Activated naive CD8-positive, alpha-beta T cell treated with anti-CD3 and anti-CD28 coated beads for 36 hours (primary cell): ENCODE measurements at regions not wholly inside any gene's neighbourhood (a gene's known extent, or its start where the extent isn't known, plus 50 kb on each side); places are given as distances from the start of the nearest gene placed in this dataset.
"Not testable (repeated sequence)": the region's sequence is repeated elsewhere in the genome, so short reads cannot be mapped to it uniquely, and the experiment has no call there.

ENCODE experiments used
- DNase-seq: peaks from one replicate; pipeline ENCODE4 v3.0.0; 2021
- H3K27ac Mint-ChIP-seq: one replicate; pipeline ENCODE4 v1.8.0; 2022; ENCODE audit warnings: mild to moderate bottlenecking, moderate library complexity, mixed read lengths
- H3K27me3 Mint-ChIP-seq: one replicate; pipeline ENCODE4 v1.8.0; 2022; ENCODE audit warnings: mild to moderate bottlenecking, mixed read lengths
- H3K36me3 Mint-ChIP-seq: one replicate; pipeline ENCODE4 v1.8.0; 2021; ENCODE audit warnings: mild to moderate bottlenecking, mixed read lengths
- H3K4me1 Mint-ChIP-seq: one replicate; pipeline ENCODE4 v1.8.0; 2021; ENCODE audit warnings: mixed read lengths
- H3K4me3 Mint-ChIP-seq: one replicate; pipeline ENCODE4 v1.8.0; 2022; ENCODE audit warnings: mild to moderate bottlenecking, moderate library complexity, mixed read lengths
- H3K9me3 Mint-ChIP-seq: one replicate; pipeline ENCODE4 v1.8.0; 2022; ENCODE audit warnings: mixed read lengths

GRCh38 chr21:35571910-35572309 lies 488.4 kb downstream of the SETD4 start:
- DNase-seq: no peak
- Mint-ChIP-seq H3K9me3 (no peaks in the 10 kb centered on the region), H3K4me1 (no peaks in the 10 kb centered on the region), H3K27me3 (no peaks in the 10 kb centered on the region), H3K27ac (no peak overlapping the region), H3K36me3 (no peaks in the 10 kb centered on the region), H3K4me3 (no peak overlapping the region)

- no peaks in the 10 kb centered on the region for H3K36me3 Mint-ChIP-seq
- H3K9me3 Mint-ChIP-seq: no peaks in the 10 kb centered on the region
- H3K4me3 Mint-ChIP-seq: no peak overlapping the region
- no peak for DNase-seq
- H3K4me1 Mint-ChIP-seq: no peaks in the 10 kb centered on the region
- H3K27ac Mint-ChIP-seq: no peak overlapping the region
- H3K27me3 Mint-ChIP-seq: no peaks in the 10 kb centered on the region
Observed at GRCh38 chr21:35568643-35569042, 491.7 kb downstream of the SETD4 start.

- no peaks in the 10 kb centered on the region for H3K27me3 Mint-ChIP-seq
- no peak for DNase-seq
Observed at GRCh38 chr21:35566874-35567273, 493.5 kb downstream of the SETD4 start.

GRCh38 chr21:35565204-35565611 lies 495.1 kb downstream of the SETD4 start:
- no peaks in the 10 kb centered on the region for H3K27me3 Mint-ChIP-seq
- no peak overlapping the region for H3K4me3 Mint-ChIP-seq
- no peak overlapping the region for H3K27ac Mint-ChIP-seq
- no peaks in the 10 kb centered on the region for H3K9me3 Mint-ChIP-seq
- DNase-seq: no peak
- H3K4me1 Mint-ChIP-seq: no peaks in the 10 kb centered on the region
- H3K36me3 Mint-ChIP-seq: no peaks in the 10 kb centered on the region

More at GRCh38 chr21:35566874-35567273, 493.5 kb downstream of the SETD4 start:
- Mint-ChIP-seq H3K4me1 (no peaks in the 10 kb centered on the region), H3K27ac (no peak overlapping the region), H3K9me3 (no peaks in the 10 kb centered on the region), H3K4me3 (no peak overlapping the region), H3K36me3 (no peaks in the 10 kb centered on the region)

GRCh38 chr21:35563885-35564451 lies 496.4 kb downstream of the SETD4 start:
- Mint-ChIP-seq H3K36me3 (no peaks in the 10 kb centered on the region), H3K9me3 (no peaks in the 10 kb centered on the region), H3K27ac (no peak overlapping the region), H3K4me3 (no peak overlapping the region), H3K4me1 (no peaks in the 10 kb centered on the region), H3K27me3 (no peaks in the 10 kb centered on the region)
- DNase-seq: no peak

- Mint-ChIP-seq H3K27ac (no peak overlapping the region), H3K4me3 (no peak overlapping the region)
Observed at GRCh38 chr21:35562876-35563275, 497.4 kb downstream of the SETD4 start.

GRCh38 chr21:35561116-35561515 lies 499.2 kb downstream of the SETD4 start:
- H3K4me3 Mint-ChIP-seq: no peak overlapping the region
- H3K27ac Mint-ChIP-seq: no peak overlapping the region
- no peaks in the 10 kb centered on the region for H3K27me3 Mint-ChIP-seq

More at GRCh38 chr21:35562876-35563275, 497.4 kb downstream of the SETD4 start:
- Mint-ChIP-seq H3K9me3 (no peaks in the 10 kb centered on the region), H3K4me1 (no peaks in the 10 kb centered on the region), H3K27me3 (no peaks in the 10 kb centered on the region), H3K36me3 (no peaks in the 10 kb centered on the region)
- DNase-seq: no peak

GRCh38 chr21:35559829-35560225 lies 500.5 kb downstream of the SETD4 start:
- Mint-ChIP-seq H3K36me3 (no peaks in the 10 kb centered on the region), H3K4me1 (no peaks in the 10 kb centered on the region), H3K4me3 (no peak overlapping the region), H3K27me3 (no peaks in the 10 kb centered on the region), H3K9me3 (no peaks in the 10 kb centered on the region), H3K27ac (no peak overlapping the region)
- no peak for DNase-seq

More at GRCh38 chr21:35561116-35561515, 499.2 kb downstream of the SETD4 start:
- Mint-ChIP-seq H3K36me3 (no peaks in the 10 kb centered on the region), H3K4me1 (no peaks in the 10 kb centered on the region), H3K9me3 (no peaks in the 10 kb centered on the region)
- no peak for DNase-seq

- H3K9me3 Mint-ChIP-seq: no peaks in the 10 kb centered on the region
- no peaks in the 10 kb centered on the region for H3K27me3 Mint-ChIP-seq
- H3K4me1 Mint-ChIP-seq: no peaks in the 10 kb centered on the region
- no peaks in the 10 kb centered on the region for H3K36me3 Mint-ChIP-seq
- H3K4me3 Mint-ChIP-seq: no peak overlapping the region
- DNase-seq: no peak
- H3K27ac Mint-ChIP-seq: no peak overlapping the region
Observed at GRCh38 chr21:35559128-35559828, 501.0 kb downstream of the SETD4 start.

- Mint-ChIP-seq H3K9me3 (no peaks in the 10 kb centered on the region), H3K27ac (no peak overlapping the region), H3K27me3 (no peaks in the 10 kb centered on the region), H3K4me3 (no peak overlapping the region), H3K4me1 (no peaks in the 10 kb centered on the region), H3K36me3 (no peaks in the 10 kb centered on the region)
- DNase-seq: no peak
Observed at GRCh38 chr21:35556536-35556935, 503.8 kb downstream of the SETD4 start.

GRCh38 chr21:35552483-35552882 lies 503.4 kb upstream of the RUNX1 start:
- H3K27me3 Mint-ChIP-seq, H3K36me3 Mint-ChIP-seq, H3K9me3 Mint-ChIP-seq, H3K4me1 Mint-ChIP-seq, H3K4me3 Mint-ChIP-seq, H3K27ac Mint-ChIP-seq, DNase-seq: not testable (repeated sequence)

- no peaks in the 10 kb centered on the region for H3K9me3 Mint-ChIP-seq
- no peak overlapping the region for H3K4me3 Mint-ChIP-seq
- H3K27me3 Mint-ChIP-seq: no peaks in the 10 kb centered on the region
- no peak overlapping the region for H3K27ac Mint-ChIP-seq
- no peaks in the 10 kb centered on the region for H3K36me3 Mint-ChIP-seq
- no peak for DNase-seq
- no peaks in the 10 kb centered on the region for H3K4me1 Mint-ChIP-seq
Observed at GRCh38 chr21:35548904-35549615, 500.0 kb upstream of the RUNX1 start.

- Mint-ChIP-seq H3K36me3 (no peaks in the 10 kb centered on the region), H3K27ac (no peak overlapping the region), H3K27me3 (no peaks in the 10 kb centered on the region), H3K4me1 (no peaks in the 10 kb centered on the region), H3K9me3 (no peaks in the 10 kb centered on the region), H3K4me3 (no peak overlapping the region)
- DNase-seq: no peak
Observed at GRCh38 chr21:35547946-35548774, 499.1 kb upstream of the RUNX1 start.

- H3K9me3 Mint-ChIP-seq: no peaks in the 10 kb centered on the region
- no peaks in the 10 kb centered on the region for H3K4me1 Mint-ChIP-seq
- H3K27me3 Mint-ChIP-seq: no peaks in the 10 kb centered on the region
- DNase-seq: no peak
- no peak overlapping the region for H3K4me3 Mint-ChIP-seq
- no peak overlapping the region for H3K27ac Mint-ChIP-seq
- no peaks in the 10 kb centered on the region for H3K36me3 Mint-ChIP-seq
Observed at GRCh38 chr21:35543746-35544145, 494.6 kb upstream of the RUNX1 start.
